ENCODE measurements at regions not wholly inside any gene's neighbourhood (a gene's known extent, or its start where the extent isn't known, plus 50 kb on each side); places are given as distances from the start of the nearest gene placed in this dataset.
A peak's percentile ranks its signal among the peaks of the same experiment; 100 is the strongest.

DNA sequence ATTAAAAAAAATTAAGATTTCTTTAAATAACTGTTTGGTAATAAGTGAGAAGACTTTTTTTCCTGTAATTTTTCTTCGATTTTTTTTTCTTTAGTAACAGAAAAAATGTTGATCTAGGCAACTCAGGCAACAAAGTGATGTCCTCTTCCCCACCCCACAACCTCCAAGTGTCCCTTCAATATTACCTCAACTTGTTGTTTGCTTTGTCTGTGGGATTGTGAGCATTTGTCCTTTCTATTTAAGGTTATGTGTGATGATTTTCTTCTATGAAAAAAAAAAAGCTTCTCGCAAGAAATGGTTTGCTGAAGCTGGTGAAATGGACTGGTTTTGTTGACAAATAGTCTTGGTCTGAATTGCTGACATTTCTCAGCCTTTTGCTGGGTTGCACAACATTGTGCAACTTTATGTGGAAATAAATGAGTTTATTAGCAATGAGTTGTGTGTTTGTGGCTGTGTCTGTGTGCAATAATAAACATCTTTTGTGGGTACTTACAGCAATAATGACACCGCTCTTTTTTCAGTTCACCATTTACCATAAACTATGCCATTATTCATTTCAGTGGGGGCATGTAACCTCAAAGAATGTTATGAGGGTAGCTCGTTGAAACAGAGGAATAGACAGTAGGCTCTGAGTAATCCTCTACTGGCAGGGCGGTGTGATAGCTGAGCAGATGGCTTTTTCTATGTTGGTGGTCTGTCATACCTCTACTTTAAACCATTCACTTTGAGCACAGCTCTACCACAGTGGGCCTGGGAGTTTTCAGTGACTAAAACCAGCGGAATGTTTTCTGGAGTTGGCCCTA, 218.4 kb downstream of the HLX start:
- peak overlapping the region in 3 of 4 donors; percentile 23 to 43 (median 34) for H3K27ac ChIP-seq
- H3K27me3 ChIP-seq: no peaks in the 10 kb centered on the region
- H3K4me1 ChIP-seq: no peaks in the 10 kb centered on the region
- H3K9me3 ChIP-seq: no peaks in the 10 kb centered on the region
- TF ChIP-seq, protein P1, sequence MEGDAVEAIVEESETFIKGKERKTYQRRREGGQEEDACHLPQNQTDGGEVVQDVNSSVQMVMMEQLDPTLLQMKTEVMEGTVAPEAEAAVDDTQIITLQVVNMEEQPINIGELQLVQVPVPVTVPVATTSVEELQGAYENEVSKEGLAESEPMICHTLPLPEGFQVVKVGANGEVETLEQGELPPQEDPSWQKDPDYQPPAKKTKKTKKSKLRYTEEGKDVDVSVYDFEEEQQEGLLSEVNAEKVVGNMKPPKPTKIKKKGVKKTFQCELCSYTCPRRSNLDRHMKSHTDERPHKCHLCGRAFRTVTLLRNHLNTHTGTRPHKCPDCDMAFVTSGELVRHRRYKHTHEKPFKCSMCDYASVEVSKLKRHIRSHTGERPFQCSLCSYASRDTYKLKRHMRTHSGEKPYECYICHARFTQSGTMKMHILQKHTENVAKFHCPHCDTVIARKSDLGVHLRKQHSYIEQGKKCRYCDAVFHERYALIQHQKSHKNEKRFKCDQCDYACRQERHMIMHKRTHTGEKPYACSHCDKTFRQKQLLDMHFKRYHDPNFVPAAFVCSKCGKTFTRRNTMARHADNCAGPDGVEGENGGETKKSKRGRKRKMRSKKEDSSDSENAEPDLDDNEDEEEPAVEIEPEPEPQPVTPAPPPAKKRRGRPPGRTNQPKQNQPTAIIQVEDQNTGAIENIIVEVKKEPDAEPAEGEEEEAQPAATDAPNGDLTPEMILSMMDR (IDR thresholded peaks at IDR 0.05): peak in 1 of 6 experiments; percentile 7
- no peak for TF ChIP-seq POLR2A (IDR thresholded peaks at IDR 0.05)
- no peaks in the 10 kb centered on the region for H3K36me3 ChIP-seq
- no peak for DNase-seq
- no peak overlapping the region for H3K4me3 ChIP-seq

DNA sequence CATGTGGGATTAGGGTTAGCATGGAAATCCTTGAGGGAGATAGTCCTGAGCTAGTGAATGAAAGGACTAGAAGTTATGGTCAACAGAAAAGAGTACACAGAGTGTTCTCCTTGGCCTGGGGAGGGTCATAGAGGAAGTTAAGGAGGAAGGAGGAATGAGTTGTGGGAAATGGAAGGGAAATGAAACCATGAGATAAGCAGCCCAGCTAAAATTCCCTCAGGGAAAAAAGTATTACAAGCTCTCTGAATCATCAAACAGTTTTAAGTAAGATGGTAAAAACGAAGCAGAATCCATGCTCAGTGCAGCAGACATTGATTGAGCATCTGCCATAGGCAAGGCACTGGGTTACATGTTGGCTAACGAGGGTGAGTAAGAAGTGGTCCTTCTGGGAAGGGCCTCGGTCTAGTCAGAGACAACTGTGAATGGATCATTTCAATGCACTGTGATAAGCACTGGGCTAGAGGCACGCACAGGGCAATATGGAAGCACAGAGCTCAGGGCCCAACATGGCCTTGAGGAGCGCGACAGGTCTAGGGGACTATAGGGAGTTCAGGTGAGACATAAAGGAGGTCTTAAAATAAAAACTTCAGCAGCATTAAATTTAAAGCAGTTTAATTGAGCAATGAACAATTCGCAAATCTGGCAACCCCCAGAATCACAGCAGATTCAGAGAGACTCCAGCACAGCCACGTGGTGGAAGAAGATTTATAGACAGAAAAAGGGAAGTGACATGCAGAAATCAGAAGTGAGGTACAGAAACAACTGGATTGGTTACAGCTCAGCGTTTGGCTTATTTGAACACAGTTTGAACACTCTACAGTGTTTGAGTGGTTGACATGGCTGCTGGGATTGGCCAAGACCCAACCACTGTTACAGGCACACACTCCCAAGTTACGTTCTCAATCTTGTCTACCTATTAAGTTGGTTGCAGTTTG, 219.5 kb downstream of the HLX start:
- H3K4me1 ChIP-seq: no peaks in the 10 kb centered on the region
- no peaks in the 10 kb centered on the region for H3K36me3 ChIP-seq
- TF ChIP-seq, protein P1 (IDR thresholded peaks at IDR 0.05): peak in 1 of 6 experiments; percentile 12
- TF ChIP-seq POLR2A (IDR thresholded peaks at IDR 0.05): no peak
- H3K27me3 ChIP-seq: no peaks in the 10 kb centered on the region
- H3K9me3 ChIP-seq: no peaks in the 10 kb centered on the region
- H3K4me3 ChIP-seq: no peak overlapping the region
- peak overlapping the region; percentile 14 to 43 (median 28) for H3K27ac ChIP-seq
- DNase-seq: no peak

DNA sequence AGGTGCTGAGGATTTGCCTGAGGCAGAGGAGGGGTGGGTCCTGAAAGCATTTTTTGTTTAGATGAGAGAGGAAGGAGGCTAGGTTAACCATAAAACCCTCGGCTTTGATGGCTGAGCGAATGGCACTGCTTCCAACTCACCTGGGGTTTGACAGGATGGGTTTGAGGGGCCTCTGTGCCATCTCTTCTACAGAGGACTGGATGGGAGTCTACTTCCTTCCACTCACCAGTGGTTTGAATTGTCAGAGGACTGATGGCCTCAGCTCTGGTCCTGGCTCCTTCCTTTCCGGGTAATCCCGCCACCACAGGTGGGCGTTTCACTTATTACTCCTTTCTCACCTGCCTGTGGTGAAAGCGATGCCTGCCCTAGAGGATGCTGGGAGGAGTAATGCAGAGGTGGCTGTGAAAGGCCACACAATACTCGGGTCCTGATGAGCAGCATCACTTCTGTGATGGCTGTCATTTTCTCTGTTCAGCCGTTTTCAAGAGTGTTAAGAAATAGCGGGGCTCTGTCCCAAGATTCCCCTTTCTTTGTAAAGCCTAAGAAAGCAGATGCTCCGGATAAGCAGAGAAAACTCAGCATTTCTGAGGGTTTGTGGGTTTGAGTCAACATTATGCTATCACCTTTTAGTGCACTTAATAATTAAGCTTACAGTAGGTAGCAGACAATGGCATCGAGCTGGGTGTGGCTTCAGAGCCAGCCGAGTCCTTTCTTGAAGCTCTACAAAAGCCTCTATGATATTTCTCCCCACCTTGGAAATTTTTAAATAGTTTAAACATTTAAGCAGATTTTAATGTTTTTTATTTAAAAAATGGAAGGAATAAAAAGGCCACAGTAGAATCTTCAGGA, 220.7 kb downstream of the HLX start:
- H3K4me1 ChIP-seq: no peaks in the 10 kb centered on the region
- H3K27ac ChIP-seq: peak overlapping the region in 2 of 4 donors; percentile 10 to 21
- no peak for TF ChIP-seq POLR2A (IDR thresholded peaks at IDR 0.05)
- TF ChIP-seq, protein P1 (IDR thresholded peaks at IDR 0.05): no peak
- no peaks in the 10 kb centered on the region for H3K9me3 ChIP-seq
- no peak for DNase-seq
- H3K4me3 ChIP-seq: no peak overlapping the region
- no peaks in the 10 kb centered on the region for H3K36me3 ChIP-seq
- H3K27me3 ChIP-seq: no peaks in the 10 kb centered on the region

DNA sequence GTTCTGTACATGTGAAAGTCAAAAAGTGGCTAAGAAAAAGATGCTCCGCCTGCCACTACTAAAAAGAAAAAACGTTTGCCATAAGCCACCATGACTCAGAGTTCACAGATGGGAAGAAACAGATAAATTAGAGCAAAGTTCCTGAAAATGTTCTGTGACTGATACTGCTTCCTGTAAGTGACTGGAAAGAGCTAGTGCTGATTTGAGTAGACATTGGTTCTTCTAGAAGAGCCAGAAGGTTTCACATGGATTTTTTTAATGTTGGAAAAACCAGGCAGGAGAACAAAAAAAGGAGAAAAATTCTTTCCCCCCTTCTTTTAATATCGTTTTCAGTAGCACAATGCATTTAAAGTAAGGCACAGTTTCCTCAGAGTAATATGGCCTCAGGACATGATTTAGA, 221.4 kb downstream of the HLX start:
- H3K9me3 ChIP-seq: no peaks in the 10 kb centered on the region
- H3K36me3 ChIP-seq: no peaks in the 10 kb centered on the region
- TF ChIP-seq, protein P1 (IDR thresholded peaks at IDR 0.05): no peak
- TF ChIP-seq POLR2A (IDR thresholded peaks at IDR 0.05): no peak
- peak overlapping the region in 1 of 4 donors; percentile 10 for H3K27ac ChIP-seq
- H3K4me1 ChIP-seq: no peaks in the 10 kb centered on the region
- no peak overlapping the region for H3K4me3 ChIP-seq
- no peak for DNase-seq
- no peaks in the 10 kb centered on the region for H3K27me3 ChIP-seq

Data from Peyer's patch (tissue), 4 donors.